GM13977 (cell line): ENCODE measurements at regions not wholly inside any gene's neighbourhood (a gene's known extent, or its start where the extent isn't known, plus 50 kb on each side); places are given as distances from the start of the nearest gene placed in this dataset.

Experiments
- DNase-seq: peaks from one replicate; pipeline ENCODE4 v3.0.0; 2012; ENCODE audit warnings: low spot score
- in situ Hi-C: fragments of 300-500 bp; cut with MboI; formaldehyde crosslinking; loops from one replicate; pipeline ENCODE4 v1.12.0; 2022; ENCODE audit warnings: low sequenced_read_pairs, low pct_unique_long_range_greater_than_20kb, mixed read lengths, inconsistent platforms; ENCODE audit not compliant: unreplicated experiment
- TF ChIP-seq, protein P1 (sequence below): IDR thresholded peaks from 2 replicates; pipeline ENCODE4 v1.5.1; 2012; ENCODE audit warnings: mild to moderate bottlenecking, control low read depth; ENCODE audit not compliant: insufficient read depth; ENCODE audit errors: extremely low read depth, missing control alignments

DNA sequence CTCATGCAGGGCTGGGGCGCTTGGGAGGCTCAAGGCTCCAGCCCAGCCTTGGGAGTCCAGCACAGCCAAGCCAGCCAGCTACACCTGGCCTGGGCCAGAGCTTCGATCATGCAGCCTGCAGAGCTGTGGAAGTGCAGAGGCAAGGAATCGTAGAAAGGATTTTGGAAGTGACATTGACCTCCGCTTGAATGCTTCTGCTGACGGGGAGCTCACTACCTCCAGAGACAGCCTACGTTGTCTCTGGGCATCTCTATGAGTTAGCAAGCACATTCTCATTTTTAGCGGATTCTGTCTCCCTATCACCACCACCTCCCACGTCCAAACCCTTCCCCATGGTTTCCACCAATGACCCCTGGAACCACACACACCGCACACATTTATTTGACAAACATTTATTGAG, 88.5 kb downstream of the MICALL2 start:
- TF ChIP-seq, protein P1, sequence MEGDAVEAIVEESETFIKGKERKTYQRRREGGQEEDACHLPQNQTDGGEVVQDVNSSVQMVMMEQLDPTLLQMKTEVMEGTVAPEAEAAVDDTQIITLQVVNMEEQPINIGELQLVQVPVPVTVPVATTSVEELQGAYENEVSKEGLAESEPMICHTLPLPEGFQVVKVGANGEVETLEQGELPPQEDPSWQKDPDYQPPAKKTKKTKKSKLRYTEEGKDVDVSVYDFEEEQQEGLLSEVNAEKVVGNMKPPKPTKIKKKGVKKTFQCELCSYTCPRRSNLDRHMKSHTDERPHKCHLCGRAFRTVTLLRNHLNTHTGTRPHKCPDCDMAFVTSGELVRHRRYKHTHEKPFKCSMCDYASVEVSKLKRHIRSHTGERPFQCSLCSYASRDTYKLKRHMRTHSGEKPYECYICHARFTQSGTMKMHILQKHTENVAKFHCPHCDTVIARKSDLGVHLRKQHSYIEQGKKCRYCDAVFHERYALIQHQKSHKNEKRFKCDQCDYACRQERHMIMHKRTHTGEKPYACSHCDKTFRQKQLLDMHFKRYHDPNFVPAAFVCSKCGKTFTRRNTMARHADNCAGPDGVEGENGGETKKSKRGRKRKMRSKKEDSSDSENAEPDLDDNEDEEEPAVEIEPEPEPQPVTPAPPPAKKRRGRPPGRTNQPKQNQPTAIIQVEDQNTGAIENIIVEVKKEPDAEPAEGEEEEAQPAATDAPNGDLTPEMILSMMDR: no peak
- in situ Hi-C loops: no loop called here
- no peak for DNase-seq

DNA sequence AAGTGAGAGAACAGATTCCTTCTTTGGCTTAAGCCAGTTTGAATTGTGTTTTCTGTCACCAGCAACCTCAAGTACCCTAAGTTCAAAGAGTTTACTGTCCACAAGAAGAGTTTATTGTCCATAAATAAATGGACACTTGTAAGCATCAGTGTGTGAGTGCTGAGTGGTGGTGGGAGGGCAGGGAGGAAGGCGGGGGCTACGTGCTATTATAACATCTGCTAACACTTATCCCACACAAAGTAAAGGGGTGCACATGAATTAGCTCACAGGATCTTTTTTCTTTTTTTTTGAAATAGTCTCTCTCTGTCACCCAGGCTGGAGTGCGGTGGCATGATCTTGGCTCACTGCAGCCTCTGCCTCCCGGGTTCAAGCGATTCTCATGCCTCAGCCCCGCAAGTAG, 87.2 kb downstream of the MICALL2 start:
- in situ Hi-C loops: no loop called here
- no peak for DNase-seq
- TF ChIP-seq, protein P1: no peak

DNA sequence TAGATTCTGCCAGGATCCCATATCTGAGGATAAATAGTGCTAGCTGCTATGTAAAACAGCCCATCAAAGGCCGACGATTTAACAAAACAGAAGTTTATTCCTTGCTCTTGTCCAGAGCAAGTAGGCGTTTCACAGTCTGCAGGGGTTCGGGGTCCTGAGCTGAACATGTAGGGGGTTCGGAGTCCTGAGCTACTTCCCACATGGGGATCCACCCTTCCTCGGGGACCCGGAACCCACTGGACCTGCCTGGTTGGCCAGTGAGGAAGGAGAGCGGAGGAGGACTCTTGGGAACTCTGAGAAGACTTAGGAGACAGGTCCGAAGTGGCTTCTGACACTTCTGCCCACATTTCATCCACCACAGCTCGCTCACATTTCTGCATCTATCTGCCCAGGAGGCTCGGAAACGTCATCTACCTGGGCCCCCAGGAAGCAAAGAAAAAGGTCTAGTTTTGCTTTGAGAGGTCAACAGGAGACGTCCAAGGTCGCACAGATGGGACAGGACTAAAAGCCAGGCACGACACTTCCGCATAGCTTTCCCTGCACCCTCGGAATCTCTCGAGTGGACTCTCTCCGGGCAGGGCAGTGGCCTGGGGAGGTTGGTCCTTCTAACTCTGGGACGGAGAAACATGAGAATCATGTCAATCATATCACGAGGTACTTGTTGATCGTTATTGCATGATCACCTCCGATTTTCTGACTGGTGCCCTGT, 86.4 kb downstream of the MICALL2 start:
- in situ Hi-C loops: no loop called here
- TF ChIP-seq, protein P1: no peak
- DNase-seq: no peak

DNA sequence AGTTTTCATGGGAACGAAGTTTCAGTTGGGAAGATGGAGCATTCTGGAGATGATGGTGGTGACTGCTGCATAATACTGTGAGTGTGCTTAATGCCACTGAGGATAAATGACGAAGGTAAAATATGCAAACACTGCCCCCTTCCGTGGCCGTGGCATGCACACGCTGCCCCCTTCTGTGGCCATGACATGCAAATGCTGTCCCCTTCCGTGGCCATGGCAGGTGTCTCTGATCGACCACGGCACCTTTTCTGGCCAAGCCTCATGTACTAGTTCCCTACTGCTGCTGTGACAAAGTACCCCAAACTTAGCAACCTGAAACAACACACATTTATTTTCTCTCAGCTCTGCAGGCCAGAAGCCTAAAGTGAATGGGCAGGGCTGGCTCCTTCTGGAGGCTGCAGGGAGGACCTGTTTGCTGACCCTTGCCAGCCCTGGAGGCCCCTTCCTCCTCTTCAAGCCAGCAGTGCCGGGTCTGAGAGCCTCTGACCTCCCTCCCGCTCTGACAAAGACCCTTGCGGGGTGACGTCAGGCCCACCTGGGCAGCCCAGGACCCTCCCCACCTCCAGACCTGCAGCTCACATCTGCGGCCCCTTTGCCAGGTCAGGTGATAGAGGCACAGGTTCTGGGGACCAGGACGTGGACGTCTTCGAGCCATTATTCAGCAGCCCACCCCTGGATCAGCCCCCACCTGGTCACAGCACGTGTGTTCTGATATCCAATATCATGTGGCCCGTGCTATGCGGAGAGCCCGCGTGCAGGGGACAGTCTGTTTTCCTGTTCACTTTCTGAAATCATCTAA, 82.0 kb downstream of the MICALL2 start:
- in situ Hi-C loops: no loop called here
- TF ChIP-seq, protein P1: no peak

DNA sequence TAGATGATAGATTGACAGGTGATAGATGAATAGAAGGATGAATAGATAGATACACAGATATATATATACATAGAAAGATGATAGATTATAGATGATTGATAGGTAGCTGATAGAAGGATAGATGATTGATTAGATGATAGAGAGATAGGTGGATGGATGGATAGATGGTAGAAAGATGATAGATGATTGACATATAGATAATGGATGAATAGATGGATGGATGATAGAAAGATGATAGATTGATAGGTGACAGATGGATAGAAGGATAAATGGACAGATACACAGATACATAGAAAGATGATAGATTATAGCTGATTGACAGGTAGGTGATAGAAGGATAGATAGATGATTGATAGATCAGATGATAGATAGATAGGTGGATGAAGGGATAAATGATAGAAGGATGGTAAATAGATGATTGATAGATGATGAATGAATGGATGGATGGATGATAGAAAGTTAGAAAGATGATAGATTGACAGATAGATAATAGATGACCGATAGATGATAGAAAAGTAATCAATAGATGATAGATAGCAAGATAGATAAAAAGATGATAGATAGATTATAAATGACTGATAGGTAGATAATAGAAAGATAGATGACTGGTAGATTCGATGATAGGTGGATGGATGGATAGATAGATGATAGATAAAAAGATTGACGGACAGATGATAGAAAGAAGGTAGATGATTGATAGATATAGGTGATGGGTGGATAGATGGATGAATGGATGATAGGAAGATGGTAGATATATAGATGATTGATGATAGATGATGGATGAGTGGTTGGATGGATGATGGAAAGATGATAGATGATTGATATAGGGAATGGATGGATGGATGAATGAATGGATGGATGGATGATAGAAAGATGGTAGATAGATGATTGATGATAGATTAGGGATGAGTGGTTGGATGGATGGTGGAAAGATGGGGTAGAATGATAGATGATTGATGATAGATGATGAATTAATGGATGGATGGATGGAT, 80.4 kb downstream of the MICALL2 start:
- in situ Hi-C loops: no loop called here
- DNase-seq: no peak
- TF ChIP-seq, protein P1: no peak

More for the DNA sequence above, 82.0 kb downstream of the MICALL2 start:
- DNase-seq: no peak

DNA sequence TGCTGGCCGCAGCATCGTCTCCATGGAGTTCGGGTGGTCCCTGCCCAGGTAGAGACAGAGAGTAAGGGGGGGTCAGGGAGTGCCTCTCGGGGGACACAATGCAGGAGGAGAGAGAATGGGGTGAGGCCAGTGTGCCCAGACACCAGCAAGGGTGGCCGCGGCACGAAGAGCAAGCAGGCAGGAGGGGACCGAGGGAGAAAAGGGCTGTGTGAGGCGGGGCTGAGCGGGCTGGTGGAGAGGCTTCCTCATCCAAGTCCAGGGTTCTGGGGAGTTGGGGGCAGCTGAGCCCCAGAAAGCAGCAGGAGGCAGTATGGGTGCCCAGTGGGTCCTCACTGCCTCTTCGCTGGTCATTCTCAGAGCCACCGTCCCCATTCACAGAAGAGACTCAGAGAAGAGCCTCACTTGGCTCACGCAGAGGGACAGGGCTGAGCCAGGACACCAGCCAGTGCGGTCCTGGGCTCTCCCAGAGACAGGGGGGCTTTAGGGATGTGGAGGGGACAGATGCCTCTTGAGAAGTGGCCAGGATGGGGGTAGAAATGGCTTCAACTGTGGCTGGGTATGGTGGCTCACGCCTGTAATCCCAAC, 78.9 kb downstream of the MICALL2 start:
- in situ Hi-C loops: no loop called here
- TF ChIP-seq, protein P1: no peak
- DNase-seq: no peak
